PFSK-1 (cell line): ENCODE measurements at regions not wholly inside any gene's neighbourhood (a gene's known extent, or its start where the extent isn't known, plus 50 kb on each side); places are given as distances from the start of the nearest gene placed in this dataset.

Experiments used
- POLR2AphosphoS5 ChIP-seq: IDR thresholded peaks from 2 replicates; pipeline ENCODE4 v1.6.1; 2012; ENCODE audit warnings: low read depth, mild to moderate bottlenecking, control low read depth, low read length, moderate library complexity
- REST ChIP-seq, 2 experiments: IDR thresholded peaks; 2 replicates each; pipeline versions ENCODE4 v1.6.1 to v1.8.0; 2011 to 2012; ENCODE audit warnings: low read depth in 2 of 2, low read length in 2 of 2, control low read depth in 1 of 2, inconsistent platforms in 1 of 2, mild to moderate bottlenecking in 1 of 2, moderate library complexity in 1 of 2; ENCODE audit not compliant: insufficient read depth in 1 of 2
- SIN3A ChIP-seq: IDR thresholded peaks from 2 replicates; pipeline ENCODE4 v1.6.1; 2012; ENCODE audit warnings: mild to moderate bottlenecking, low read length, moderate library complexity, borderline replicate concordance; ENCODE audit not compliant: insufficient read depth
- TAF1 ChIP-seq: IDR thresholded peaks from 2 replicates; pipeline ENCODE4 v1.6.1; 2012; ENCODE audit warnings: low read length, control low read depth, borderline replicate concordance; ENCODE audit not compliant: insufficient read depth

- no peak for TF ChIP-seq POLR2AphosphoS5
- TF ChIP-seq REST (IDR thresholded peaks at IDR 0.05; ENCODE audit: insufficient read depth in 1 of 2, low read depth in 2 of 2, low read length in 2 of 2) = no peak
- no peak for TF ChIP-seq SIN3A
- TF ChIP-seq TAF1 = no peak
Observed at GRCh38 chr5:33310451-33310850, 130.3 kb upstream of the TARS1 start.
